K562 (cell line): ENCODE measurements at regions not wholly inside any gene's neighbourhood (a gene's known extent, or its start where the extent isn't known, plus 50 kb on each side); places are given as distances from the start of the nearest gene placed in this dataset.

Source experiments
- SIN3A ChIP-seq, 2 experiments: fragments of 150-350 bp in 1 of 2; IDR thresholded peaks; 2 replicates each; pipeline ENCODE4 v1.6.1; 2011 to 2016; ENCODE audit warnings: borderline replicate concordance in 2 of 2, low read depth in 2 of 2, low read length in 2 of 2, mild to moderate bottlenecking in 2 of 2, moderate library complexity in 2 of 2; ENCODE audit not compliant: control insufficient read depth in 1 of 2
- TSHZ1 ChIP-seq: fragments of 250-450 bp; sonication (Bioruptor Pico); IDR thresholded peaks from 2 replicates; pipeline ENCODE4 v1.4.0; 2020; ENCODE audit warnings: mild to moderate bottlenecking, moderate library complexity
- ZNF561 ChIP-seq: fragments of 450-650 bp; formaldehyde crosslinking; conservative IDR thresholded peaks from 2 replicates; pipeline ENCODE4 v1.4.0; 2020; ENCODE audit warnings: mild to moderate bottlenecking, moderate library complexity
- TF ChIP-seq, protein P1 (sequence below), 3 experiments: fragments of 200-800 bp in 1 of 3; fragments of 250-450 bp in 1 of 3; fragments of 450-650 bp in 1 of 3; sonication (Bioruptor Pico) in 1 of 3; sonication (Bioruptor generic) in 1 of 3; formaldehyde crosslinking in 1 of 3; IDR thresholded peaks; 2 replicates each; pipeline versions ENCODE4 v1.6.1 to v1.8.0; 2016 to 2022; ENCODE audit warnings: mild to moderate bottlenecking in 2 of 3, missing genetic modification characterization in 2 of 3, missing compliant biosample characterization in 1 of 3, moderate library complexity in 1 of 3

- no peak for TF ChIP-seq TSHZ1 (CRISPR knock-in tag)
- no peak for TF ChIP-seq SIN3A (IDR thresholded peaks at IDR 0.05; ENCODE audit: borderline replicate concordance in 2 of 2, control insufficient read depth in 1 of 2, low read depth in 2 of 2, low read length in 2 of 2)
- TF ChIP-seq, protein P1, sequence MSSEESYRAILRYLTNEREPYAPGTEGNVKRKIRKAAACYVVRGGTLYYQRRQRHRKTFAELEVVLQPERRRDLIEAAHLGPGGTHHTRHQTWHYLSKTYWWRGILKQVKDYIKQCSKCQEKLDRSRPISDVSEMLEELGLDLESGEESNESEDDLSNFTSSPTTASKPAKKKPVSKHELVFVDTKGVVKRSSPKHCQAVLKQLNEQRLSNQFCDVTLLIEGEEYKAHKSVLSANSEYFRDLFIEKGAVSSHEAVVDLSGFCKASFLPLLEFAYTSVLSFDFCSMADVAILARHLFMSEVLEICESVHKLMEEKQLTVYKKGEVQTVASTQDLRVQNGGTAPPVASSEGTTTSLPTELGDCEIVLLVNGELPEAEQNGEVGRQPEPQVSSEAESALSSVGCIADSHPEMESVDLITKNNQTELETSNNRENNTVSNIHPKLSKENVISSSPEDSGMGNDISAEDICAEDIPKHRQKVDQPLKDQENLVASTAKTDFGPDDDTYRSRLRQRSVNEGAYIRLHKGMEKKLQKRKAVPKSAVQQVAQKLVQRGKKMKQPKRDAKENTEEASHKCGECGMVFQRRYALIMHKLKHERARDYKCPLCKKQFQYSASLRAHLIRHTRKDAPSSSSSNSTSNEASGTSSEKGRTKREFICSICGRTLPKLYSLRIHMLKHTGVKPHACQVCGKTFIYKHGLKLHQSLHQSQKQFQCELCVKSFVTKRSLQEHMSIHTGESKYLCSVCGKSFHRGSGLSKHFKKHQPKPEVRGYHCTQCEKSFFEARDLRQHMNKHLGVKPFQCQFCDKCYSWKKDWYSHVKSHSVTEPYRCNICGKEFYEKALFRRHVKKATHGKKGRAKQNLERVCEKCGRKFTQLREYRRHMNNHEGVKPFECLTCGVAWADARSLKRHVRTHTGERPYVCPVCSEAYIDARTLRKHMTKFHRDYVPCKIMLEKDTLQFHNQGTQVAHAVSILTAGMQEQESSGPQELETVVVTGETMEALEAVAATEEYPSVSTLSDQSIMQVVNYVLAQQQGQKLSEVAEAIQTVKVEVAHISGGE (CRISPR knock-in tag; IDR thresholded peaks at IDR 0.05) = no peak
- no peak for TF ChIP-seq ZNF561 (CRISPR knock-in tag)
- TF ChIP-seq, all 486 proteins: peak for 0
Observed at GRCh38 chr15:69751566-69751965, 298.9 kb downstream of the RPLP1 start (continued).
